GM12872 (cell line): ENCODE measurements at regions not wholly inside any gene's neighbourhood (a gene's known extent, or its start where the extent isn't known, plus 50 kb on each side); places are given as distances from the start of the nearest gene placed in this dataset.

ENCODE experiments used
- CTCF ChIP-seq: IDR thresholded peaks from 3 replicates; pipeline ENCODE4 v1.5.1; 2011; ENCODE audit warnings: low read depth, mild to moderate bottlenecking, low read length, moderate library complexity; ENCODE audit not compliant: insufficient read depth

GRCh38 chr2:5799348-5799747 lies 107.2 kb downstream of the SOX11 start:
- no peak for TF ChIP-seq CTCF

GRCh38 chr2:5803547-5803946 lies 111.4 kb downstream of the SOX11 start:
- no peak for TF ChIP-seq CTCF

GRCh38 chr2:5818961-5819600 lies 126.9 kb downstream of the SOX11 start:
- no peak for TF ChIP-seq CTCF

- TF ChIP-seq CTCF, result no peak
These were observed 131.9 kb downstream of the SOX11 start for GRCh38 chr2:5824126-5824525.

GRCh38 chr2:5825686-5826085 lies 133.5 kb downstream of the SOX11 start:
- no peak for TF ChIP-seq CTCF

GRCh38 chr2:5826979-5827655 lies 134.9 kb downstream of the SOX11 start:
- no peak for TF ChIP-seq CTCF

GRCh38 chr2:5834501-5834900 lies 142.3 kb downstream of the SOX11 start:
- TF ChIP-seq CTCF, result no peak
